Vagina (tissue), 2 donors: ENCODE measurements at regions not wholly inside any gene's neighbourhood (a gene's known extent, or its start where the extent isn't known, plus 50 kb on each side); places are given as distances from the start of the nearest gene placed in this dataset.

ENCODE experiments used
- CTCF ChIP-seq, 3 experiments: fragments of 450-650 bp in 2 of 3; fragments of 200-600 bp in 1 of 3; sonication (generic) in 1 of 3; IDR thresholded peaks; one replicate each; pipeline ENCODE4 v1.5.1; 2017 to 2019; ENCODE audit warnings: antibody characterized with exemption in 3 of 3, mild to moderate bottlenecking in 2 of 3, moderate library complexity in 2 of 3
- POLR2AphosphoS5 ChIP-seq, 2 donors: sonication (generic); formaldehyde crosslinking; IDR thresholded peaks; one replicate each; pipeline ENCODE4 v1.9.0; 2017; ENCODE audit warnings: antibody characterized with exemption in 2 of 2, mild to moderate bottlenecking in 2 of 2, low read depth in 1 of 2; ENCODE audit not compliant: insufficient read depth in 1 of 2

GRCh38 chr15:95758851-95759250 is 571.6 kb upstream of the NR2F2 start:
- TF ChIP-seq CTCF (IDR thresholded peaks at IDR 0.05) (no peak), POLR2AphosphoS5 (IDR thresholded peaks at IDR 0.05; ENCODE audit: insufficient read depth in 1 of 2, low read depth in 1 of 2) (no peak)
